H7 (cell line): ENCODE measurements at regions not wholly inside any gene's neighbourhood (a gene's known extent, or its start where the extent isn't known, plus 50 kb on each side); places are given as distances from the start of the nearest gene placed in this dataset.
"Not testable (repeated sequence)": the region's sequence is repeated elsewhere in the genome, so short reads cannot be mapped to it uniquely, and the experiment has no call there.

Experiments
- DNase-seq: peaks from one replicate; pipeline ENCODE4 v3.0.0; 2012
- H3K27me3 ChIP-seq: 2 replicates; pipeline ENCODE4 v1.6.0; 2011; ENCODE audit warnings: mild to moderate bottlenecking, low read length; ENCODE audit not compliant: control insufficient read depth, insufficient read depth
- H3K36me3 ChIP-seq: replicated peaks from 2 replicates; pipeline ENCODE4 v1.5.1; 2011; ENCODE audit warnings: low read length; ENCODE audit not compliant: control insufficient read depth, insufficient read depth
- H3K4me3 ChIP-seq: 2 replicates; pipeline ENCODE4 v1.5.1; 2011; ENCODE audit warnings: low read depth, mild to moderate bottlenecking, control low read depth, low read length, moderate library complexity; ENCODE audit not compliant: insufficient read depth

- Histone ChIP-seq H3K36me3 (no peaks in the 10 kb centered on the region), H3K4me3 (no peak overlapping the region), H3K27me3 (no peaks in the 10 kb centered on the region)
- DNase-seq: no peak
Measured at GRCh38 chr3:82685761-82686160, 924.3 kb upstream of the GBE1 start.

GRCh38 chr3:82676356-82677026 lies 915.0 kb upstream of the GBE1 start:
- Histone ChIP-seq H3K4me3 (no peak overlapping the region), H3K36me3 (no peaks in the 10 kb centered on the region), H3K27me3 (no peaks in the 10 kb centered on the region)
- DNase-seq: no peak

GRCh38 chr3:82672966-82673365 lies 911.5 kb upstream of the GBE1 start:
- DNase-seq: no peak
- Histone ChIP-seq H3K36me3 (no peaks in the 10 kb centered on the region), H3K27me3 (no peaks in the 10 kb centered on the region), H3K4me3 (no peak overlapping the region)

- Histone ChIP-seq H3K4me3 (no peak overlapping the region), H3K27me3 (no peaks in the 10 kb centered on the region), H3K36me3 (no peaks in the 10 kb centered on the region)
- no peak for DNase-seq
Measured at GRCh38 chr3:82671466-82671865, 910.0 kb upstream of the GBE1 start.

GRCh38 chr3:82654708-82655107 lies 893.3 kb upstream of the GBE1 start:
- Histone ChIP-seq H3K27me3 (no peaks in the 10 kb centered on the region), H3K4me3 (no peak overlapping the region), H3K36me3 (no peaks in the 10 kb centered on the region)
- no peak for DNase-seq

GRCh38 chr3:82643948-82644347 lies 882.5 kb upstream of the GBE1 start:
- peak; percentile 17 for DNase-seq
- Histone ChIP-seq H3K36me3 (no peaks in the 10 kb centered on the region), H3K4me3 (no peak overlapping the region), H3K27me3 (no peaks in the 10 kb centered on the region)

GRCh38 chr3:82641701-82642100 lies 880.3 kb upstream of the GBE1 start:
- DNase-seq: no peak

GRCh38 chr3:82640254-82640653 lies 878.8 kb upstream of the GBE1 start:
- DNase-seq: no peak
- no peaks in the 10 kb centered on the region for H3K27me3 ChIP-seq
- no peak overlapping the region for H3K4me3 ChIP-seq
- no peaks in the 10 kb centered on the region for H3K36me3 ChIP-seq

More at GRCh38 chr3:82641701-82642100, 880.3 kb upstream of the GBE1 start:
- Histone ChIP-seq H3K36me3 (no peaks in the 10 kb centered on the region), H3K27me3 (no peaks in the 10 kb centered on the region), H3K4me3 (no peak overlapping the region)

GRCh38 chr3:82637574-82637973 lies 876.1 kb upstream of the GBE1 start:
- H3K27me3 ChIP-seq: no peaks in the 10 kb centered on the region
- DNase-seq: no peak
- H3K36me3 ChIP-seq: no peaks in the 10 kb centered on the region
- no peak overlapping the region for H3K4me3 ChIP-seq

GRCh38 chr3:82636177-82636576 lies 874.7 kb upstream of the GBE1 start:
- Histone ChIP-seq H3K36me3 (no peaks in the 10 kb centered on the region), H3K4me3 (no peak overlapping the region), H3K27me3 (no peaks in the 10 kb centered on the region)
- no peak for DNase-seq

GRCh38 chr3:82633319-82633718 lies 871.9 kb upstream of the GBE1 start:
- no peak overlapping the region for H3K4me3 ChIP-seq
- peak; percentile 43 for DNase-seq

GRCh38 chr3:82629937-82630336 lies 868.5 kb upstream of the GBE1 start:
- H3K4me3 ChIP-seq: no peak overlapping the region
- H3K36me3 ChIP-seq: no peaks in the 10 kb centered on the region
- no peaks in the 10 kb centered on the region for H3K27me3 ChIP-seq
- DNase-seq: no peak

More at GRCh38 chr3:82633319-82633718, 871.9 kb upstream of the GBE1 start:
- Histone ChIP-seq H3K27me3 (no peaks in the 10 kb centered on the region), H3K36me3 (no peaks in the 10 kb centered on the region)

GRCh38 chr3:82628385-82629014 lies 867.1 kb upstream of the GBE1 start:
- no peak overlapping the region for H3K4me3 ChIP-seq
- H3K36me3 ChIP-seq: no peaks in the 10 kb centered on the region
- DNase-seq: no peak
- H3K27me3 ChIP-seq: no peaks in the 10 kb centered on the region

- no peak for DNase-seq
- Histone ChIP-seq H3K27me3 (no peaks in the 10 kb centered on the region), H3K36me3 (no peaks in the 10 kb centered on the region), H3K4me3 (no peak overlapping the region)
Measured at GRCh38 chr3:82627733-82628132, 866.3 kb upstream of the GBE1 start.

- not testable (repeated sequence) for H3K4me3 ChIP-seq, H3K36me3 ChIP-seq, H3K27me3 ChIP-seq, DNase-seq
Measured at GRCh38 chr3:82620744-82621143, 859.3 kb upstream of the GBE1 start.
